ENCODE measurements at regions not wholly inside any gene's neighbourhood (a gene's known extent, or its start where the extent isn't known, plus 50 kb on each side); places are given as distances from the start of the nearest gene placed in this dataset.
A peak's percentile ranks its signal among the peaks of the same experiment; 100 is the strongest.
"Not testable (repeated sequence)": the region's sequence is repeated elsewhere in the genome, so short reads cannot be mapped to it uniquely, and the experiment has no call there.

DNA sequence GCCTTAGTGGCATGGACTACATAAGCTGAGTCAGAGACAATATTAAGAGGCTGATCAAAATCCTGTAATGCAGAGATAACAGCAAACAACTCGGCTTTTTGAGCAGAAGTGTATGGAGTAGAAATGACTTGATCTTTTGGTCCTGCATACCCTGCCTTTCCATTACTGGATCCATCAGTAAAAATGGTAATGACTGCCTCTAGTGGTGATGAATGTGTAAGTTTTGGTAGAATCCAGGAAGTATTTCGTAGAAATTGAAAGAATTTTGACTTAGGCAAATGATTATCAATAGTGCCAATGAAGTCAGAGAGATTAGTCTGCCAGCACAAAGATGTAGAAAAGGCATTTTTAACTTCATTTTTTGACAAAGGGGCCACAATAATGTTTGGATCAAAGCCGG, 146.4 kb upstream of the API5 start:
- TF ChIP-seq EZH2phosphoT487 (IDR thresholded peaks at IDR 0.05; ENCODE audit: borderline replicate concordance, low read depth, low read length), result not testable (repeated sequence)
- TF ChIP-seq, protein P1, sequence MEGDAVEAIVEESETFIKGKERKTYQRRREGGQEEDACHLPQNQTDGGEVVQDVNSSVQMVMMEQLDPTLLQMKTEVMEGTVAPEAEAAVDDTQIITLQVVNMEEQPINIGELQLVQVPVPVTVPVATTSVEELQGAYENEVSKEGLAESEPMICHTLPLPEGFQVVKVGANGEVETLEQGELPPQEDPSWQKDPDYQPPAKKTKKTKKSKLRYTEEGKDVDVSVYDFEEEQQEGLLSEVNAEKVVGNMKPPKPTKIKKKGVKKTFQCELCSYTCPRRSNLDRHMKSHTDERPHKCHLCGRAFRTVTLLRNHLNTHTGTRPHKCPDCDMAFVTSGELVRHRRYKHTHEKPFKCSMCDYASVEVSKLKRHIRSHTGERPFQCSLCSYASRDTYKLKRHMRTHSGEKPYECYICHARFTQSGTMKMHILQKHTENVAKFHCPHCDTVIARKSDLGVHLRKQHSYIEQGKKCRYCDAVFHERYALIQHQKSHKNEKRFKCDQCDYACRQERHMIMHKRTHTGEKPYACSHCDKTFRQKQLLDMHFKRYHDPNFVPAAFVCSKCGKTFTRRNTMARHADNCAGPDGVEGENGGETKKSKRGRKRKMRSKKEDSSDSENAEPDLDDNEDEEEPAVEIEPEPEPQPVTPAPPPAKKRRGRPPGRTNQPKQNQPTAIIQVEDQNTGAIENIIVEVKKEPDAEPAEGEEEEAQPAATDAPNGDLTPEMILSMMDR (conservative IDR thresholded peaks at IDR 0.05; ENCODE audit: low read length), result peak; percentile 61

Data from OCI-LY7 (cell line).